Pancreas (tissue), 10 donors: ENCODE measurements at regions not wholly inside any gene's neighbourhood (a gene's known extent, or its start where the extent isn't known, plus 50 kb on each side); places are given as distances from the start of the nearest gene placed in this dataset.

Source experiments
- ATAC-seq, 4 donors: fragments of 200-7000 bp; cut with Tn5 transposase; one replicate each; pipeline versions ENCODE4 v1.8.0 to v1.9.1; 2020; ENCODE audit warnings: mild to moderate bottlenecking in 4 of 4, moderate library complexity in 4 of 4
- DNase-seq, 6 donors: peaks; one replicate each; pipeline ENCODE4 v3.0.0-alpha.2; 2020
- FAIRE-seq: peaks from 2 replicates; lab custom pipeline; 2012; peaks lifted over from hg19 to GRCh38; lab: Jason Lieb, UNC
- H3K27ac ChIP-seq, 4 donors: fragments of 200-600 bp; sonication (generic); 1 replicate in 3 of 4; 2 replicates in 1 of 4; pipeline versions ENCODE4 v1.5.0 to v1.8.0; 2020
- H3K27me3 ChIP-seq, 4 donors: fragments of 200-600 bp; one replicate each; pipeline ENCODE4 v1.8.0; 2021
- H3K36me3 ChIP-seq, 3 donors: fragments of 200-600 bp; sonication (generic) in 1 of 3; one replicate each; pipeline versions ENCODE4 v1.5.0 to v1.8.0; 2020 to 2021
- H3K4me1 ChIP-seq, 3 donors: fragments of 200-600 bp; one replicate each; pipeline ENCODE4 v1.8.0; 2021
- H3K4me3 ChIP-seq, 4 donors: fragments of 200-600 bp; sonication (generic) in 2 of 4; one replicate each; pipeline versions ENCODE4 v1.5.0 to v1.8.0; 2020 to 2021
- H3K9me3 ChIP-seq, 4 donors: fragments of 200-600 bp; one replicate each; pipeline ENCODE4 v1.8.0; 2021
- WGBS, 2 donors: extraction: QIAGEN DNeasy Blood & Tissue Kit; methylation state at CpG; one replicate each; pipeline ENCODE4 v1.1.7; 2013; 5-methylcytosine and 5-hydroxymethylcytosine counted together
- intact Hi-C, 3 donors: fragments of 100-400 bp; cut with DNase I; formaldehyde crosslinking; loops; one replicate each; pipeline versions ENCODE4 v1.11.1 to v1.14.2; 2022
- TF ChIP-seq, protein P1 (sequence below), 4 donors: fragments of 200-600 bp; sonication (generic) in 3 of 4; IDR thresholded peaks; one replicate each; pipeline versions ENCODE4 v1.5.0 to v1.8.0; 2021; ENCODE audit warnings: antibody characterized with exemption in 4 of 4
- donor health status: healthy with polysubstance abuse.
- donor health status: DM: no; HTN: no; CAD: no; lungs with moderate emphysema.
- donor health status: DM: no; HTN: no; CAD: no.
- donor health status: control.
- donor health status: control.
- donor health status: Bipolar disorder and iron deficiency.
- donor health status: DM: yes; HTN: yes; CAD: no.
- donor health status: DM: no; HTN: no; CAD: no.
- donor health status: DM: no; HTN: no; CAD: no.
- donor health status: DM: yes; HTN: yes; CAD: no.

DNA sequence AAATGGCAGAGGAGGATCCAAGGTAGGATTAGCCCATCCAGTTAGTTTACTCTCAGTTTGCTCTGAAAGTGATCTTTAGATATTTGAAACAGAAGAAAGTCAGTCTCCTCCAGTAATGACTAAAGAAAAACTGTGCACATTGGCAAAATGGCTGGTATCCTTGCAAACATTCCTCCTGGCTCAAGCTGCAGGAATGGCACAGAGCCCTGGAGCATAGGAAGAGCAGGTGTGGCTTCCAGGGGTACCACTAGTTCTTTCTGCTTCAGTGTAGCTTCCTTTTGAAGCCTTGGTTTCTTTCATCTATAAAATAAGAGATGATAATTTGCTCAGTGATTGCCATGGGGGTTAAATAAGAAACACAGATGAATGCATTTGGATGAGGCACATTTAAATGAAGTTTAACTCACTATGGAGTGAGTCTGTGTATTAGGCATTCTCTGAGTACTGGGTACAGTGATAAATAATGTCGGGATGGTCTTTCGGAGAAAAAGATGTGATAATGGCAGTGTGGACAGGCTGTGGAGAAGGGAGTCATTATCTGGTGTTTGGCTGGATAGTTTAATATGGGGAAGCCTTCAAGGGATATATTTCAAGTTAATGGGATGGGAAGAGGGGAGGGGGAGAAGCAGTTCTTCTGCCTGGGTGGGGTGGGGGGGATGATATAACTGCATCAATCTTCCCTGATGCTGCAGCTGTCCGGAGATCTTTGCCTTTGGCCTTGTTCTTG, 217.3 kb upstream of the KLF4 start:
- no peaks in the 10 kb centered on the region for H3K36me3 ChIP-seq
- no peak for DNase-seq

DNA sequence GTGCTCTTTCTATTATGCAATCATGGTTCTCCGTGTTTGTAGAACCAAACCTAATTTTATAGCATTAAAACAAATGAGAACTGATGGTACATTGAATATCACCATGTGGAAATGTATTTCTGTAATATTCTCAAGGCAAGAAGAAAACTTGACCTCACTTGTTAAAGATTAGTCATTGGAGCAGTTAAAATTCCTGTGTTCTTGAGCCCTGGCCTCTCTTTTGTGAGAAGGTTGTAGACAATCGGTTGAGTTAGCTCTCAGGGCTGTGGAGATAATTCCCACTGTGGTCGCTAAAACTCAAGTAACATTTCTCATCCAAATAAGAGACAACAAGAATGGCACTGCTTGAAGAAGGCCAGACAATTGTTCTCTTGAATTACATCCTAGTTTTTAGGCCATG, 216.0 kb upstream of the KLF4 start:
- FAIRE-seq (no peak), ATAC-seq (no peak), DNase-seq (no peak)
- no peak overlapping the region for H3K4me3 ChIP-seq
- H3K9me3 ChIP-seq = no peaks in the 10 kb centered on the region
- intact Hi-C loops = no loop called here
- no peak overlapping the region for H3K27ac ChIP-seq
- no peaks in the 10 kb centered on the region for H3K36me3 ChIP-seq
- TF ChIP-seq, protein P1, sequence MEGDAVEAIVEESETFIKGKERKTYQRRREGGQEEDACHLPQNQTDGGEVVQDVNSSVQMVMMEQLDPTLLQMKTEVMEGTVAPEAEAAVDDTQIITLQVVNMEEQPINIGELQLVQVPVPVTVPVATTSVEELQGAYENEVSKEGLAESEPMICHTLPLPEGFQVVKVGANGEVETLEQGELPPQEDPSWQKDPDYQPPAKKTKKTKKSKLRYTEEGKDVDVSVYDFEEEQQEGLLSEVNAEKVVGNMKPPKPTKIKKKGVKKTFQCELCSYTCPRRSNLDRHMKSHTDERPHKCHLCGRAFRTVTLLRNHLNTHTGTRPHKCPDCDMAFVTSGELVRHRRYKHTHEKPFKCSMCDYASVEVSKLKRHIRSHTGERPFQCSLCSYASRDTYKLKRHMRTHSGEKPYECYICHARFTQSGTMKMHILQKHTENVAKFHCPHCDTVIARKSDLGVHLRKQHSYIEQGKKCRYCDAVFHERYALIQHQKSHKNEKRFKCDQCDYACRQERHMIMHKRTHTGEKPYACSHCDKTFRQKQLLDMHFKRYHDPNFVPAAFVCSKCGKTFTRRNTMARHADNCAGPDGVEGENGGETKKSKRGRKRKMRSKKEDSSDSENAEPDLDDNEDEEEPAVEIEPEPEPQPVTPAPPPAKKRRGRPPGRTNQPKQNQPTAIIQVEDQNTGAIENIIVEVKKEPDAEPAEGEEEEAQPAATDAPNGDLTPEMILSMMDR (IDR thresholded peaks at IDR 0.05) = no peak
- no peaks in the 10 kb centered on the region for H3K4me1 ChIP-seq
- H3K27me3 ChIP-seq = no peaks in the 10 kb centered on the region
- 77 to 82% methylated on average over 3 of the region's 3 CpGs for WGBS, 2 donors

More for the DNA sequence above, 217.3 kb upstream of the KLF4 start:
- Histone ChIP-seq H3K27me3 (no peaks in the 10 kb centered on the region), H3K4me1 (no peaks in the 10 kb centered on the region), H3K4me3 (no peak overlapping the region), H3K9me3 (no peaks in the 10 kb centered on the region), H3K27ac (no peak overlapping the region)
- FAIRE-seq (no peak), ATAC-seq (no peak)
- 63 to 74% methylated on average over 3 of the region's 3 CpGs for WGBS, 2 donors
- intact Hi-C loops = no loop called here
- TF ChIP-seq, protein P1 (IDR thresholded peaks at IDR 0.05) = no peak

DNA sequence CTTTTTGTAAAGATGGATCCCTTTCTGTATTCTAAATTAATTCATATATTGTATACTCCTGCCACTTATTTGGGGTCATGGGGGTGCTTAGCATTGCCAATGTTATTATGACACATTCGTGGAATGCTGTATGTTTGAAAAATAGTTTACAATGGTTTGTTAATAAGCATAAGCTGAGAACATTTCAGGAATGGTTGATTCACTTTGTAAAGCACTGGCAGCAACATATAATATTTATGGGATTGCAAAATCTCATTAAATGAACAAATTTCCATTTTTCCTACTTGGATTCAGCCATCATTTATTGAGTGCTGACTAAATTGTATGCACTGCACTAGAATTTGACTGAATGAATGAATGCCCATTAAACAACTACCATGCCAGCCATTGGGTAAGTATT, 215.2 kb upstream of the KLF4 start:
- 68 to 73% methylated on average over 1 of the region's 1 CpG for WGBS, 2 donors
- no peaks in the 10 kb centered on the region for H3K4me1 ChIP-seq
- TF ChIP-seq, protein P1 (IDR thresholded peaks at IDR 0.05) = no peak
- H3K4me3 ChIP-seq = no peak overlapping the region
- H3K9me3 ChIP-seq = no peaks in the 10 kb centered on the region
- no peak for ATAC-seq
- H3K27me3 ChIP-seq = no peaks in the 10 kb centered on the region
- H3K36me3 ChIP-seq = no peaks in the 10 kb centered on the region
- DNase-seq = no peak
- no peak overlapping the region for H3K27ac ChIP-seq
- intact Hi-C loops = no loop called here
- no peak for FAIRE-seq

DNA sequence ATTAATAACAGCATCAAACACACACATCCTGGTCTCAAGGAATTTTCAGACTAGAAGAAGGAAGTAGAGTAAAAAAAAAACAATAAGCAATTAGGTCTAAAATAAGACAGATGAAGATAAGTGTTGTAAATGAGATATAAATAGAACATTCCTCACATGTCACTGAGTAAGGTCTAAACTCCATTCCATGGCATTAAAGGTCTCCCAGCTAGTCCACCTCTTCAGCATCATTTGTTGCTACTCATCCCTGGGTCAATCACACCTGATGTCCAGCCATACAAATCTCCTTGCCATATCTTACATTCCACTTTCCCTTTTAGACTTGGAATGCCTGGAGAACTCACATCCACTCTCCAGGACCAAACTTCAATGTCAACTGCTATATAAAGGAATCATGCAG, 214.1 kb upstream of the KLF4 start:
- Histone ChIP-seq H3K36me3 (no peaks in the 10 kb centered on the region), H3K4me1 (no peaks in the 10 kb centered on the region), H3K4me3 (no peak overlapping the region), H3K27me3 (no peaks in the 10 kb centered on the region), H3K27ac (no peak overlapping the region), H3K9me3 (no peaks in the 10 kb centered on the region)
- intact Hi-C loops = no loop called here
- ATAC-seq (no peak), FAIRE-seq (no peak), DNase-seq (no peak)
- TF ChIP-seq, protein P1 (IDR thresholded peaks at IDR 0.05) = no peak

DNA sequence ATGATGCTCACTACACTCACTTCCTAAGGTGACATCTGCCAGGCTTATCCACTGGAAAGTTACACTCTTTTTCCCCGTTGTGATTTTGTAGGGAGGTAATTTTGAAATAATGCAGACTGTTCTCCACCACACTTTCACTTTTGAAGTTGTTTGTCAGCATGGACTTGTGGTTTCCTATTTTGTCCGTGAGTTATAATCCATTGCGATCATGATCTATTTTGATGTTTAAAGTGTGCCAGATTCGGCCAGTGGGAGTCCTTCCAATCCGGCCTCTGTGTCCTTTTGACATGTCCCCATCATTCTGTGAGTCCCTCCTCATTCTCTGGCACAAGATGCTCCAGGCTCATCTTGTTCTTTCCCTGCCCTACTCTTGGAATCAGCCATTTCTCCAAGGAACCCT, 211.3 kb upstream of the KLF4 start:
- H3K4me3 ChIP-seq = no peak overlapping the region
- intact Hi-C loops = no loop called here
- H3K27ac ChIP-seq = no peak overlapping the region
- TF ChIP-seq, protein P1 (IDR thresholded peaks at IDR 0.05) = no peak
- ATAC-seq (no peak), DNase-seq (no peak), FAIRE-seq (no peak)
- no peaks in the 10 kb centered on the region for H3K36me3 ChIP-seq
- H3K9me3 ChIP-seq = no peaks in the 10 kb centered on the region
- H3K27me3 ChIP-seq = no peaks in the 10 kb centered on the region
- H3K4me1 ChIP-seq = no peaks in the 10 kb centered on the region
- 41 to 57% methylated on average over 5 of the region's 5 CpGs for WGBS, 2 donors
